Sciatic nerve (tissue), 2 donors: ENCODE measurements at regions not wholly inside any gene's neighbourhood (a gene's known extent, or its start where the extent isn't known, plus 50 kb on each side); places are given as distances from the start of the nearest gene placed in this dataset.
"Not testable (repeated sequence)": the region's sequence is repeated elsewhere in the genome, so short reads cannot be mapped to it uniquely, and the experiment has no call there.

Experiments used
- ATAC-seq: fragments of 200-7000 bp; cut with Tn5 transposase; one replicate; pipeline ENCODE4 v1.9.1; 2020; ENCODE audit warnings: mild to moderate bottlenecking, moderate library complexity
- DNase-seq: peaks from one replicate; pipeline ENCODE4 v3.0.0-alpha.2; 2020; ENCODE audit warnings: low spot score
- intact Hi-C: fragments of 100-400 bp; cut with DNase I; formaldehyde crosslinking; loops from one replicate; pipeline ENCODE4 v1.14.2; 2022
- donor health status: DM: no; HTN: no; CAD: no.
- donor health status: DM: no; HTN: no; CAD: no.

DNA sequence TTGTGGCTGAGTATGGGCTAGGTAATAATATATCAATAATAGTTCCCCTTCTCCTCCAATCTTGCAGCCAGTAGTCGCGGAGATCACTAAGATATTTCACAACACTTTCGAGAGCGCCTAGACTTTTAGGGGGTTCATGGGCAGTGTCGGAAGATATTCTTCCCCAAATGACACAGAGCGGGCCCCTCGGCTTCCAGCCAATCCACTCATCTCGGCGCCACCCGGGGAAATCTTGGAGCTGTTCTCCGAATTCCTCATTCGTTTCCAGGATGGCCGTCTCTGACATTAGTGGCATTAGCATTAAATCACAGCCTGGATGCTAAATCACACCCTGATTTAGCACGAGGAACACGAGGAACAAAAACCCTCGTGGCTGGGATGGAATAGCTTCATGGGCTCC is 437.7 kb downstream of the ZNF516 start:
- ATAC-seq = no peak
- no peak for DNase-seq
- intact Hi-C loops = no loop called here

DNA sequence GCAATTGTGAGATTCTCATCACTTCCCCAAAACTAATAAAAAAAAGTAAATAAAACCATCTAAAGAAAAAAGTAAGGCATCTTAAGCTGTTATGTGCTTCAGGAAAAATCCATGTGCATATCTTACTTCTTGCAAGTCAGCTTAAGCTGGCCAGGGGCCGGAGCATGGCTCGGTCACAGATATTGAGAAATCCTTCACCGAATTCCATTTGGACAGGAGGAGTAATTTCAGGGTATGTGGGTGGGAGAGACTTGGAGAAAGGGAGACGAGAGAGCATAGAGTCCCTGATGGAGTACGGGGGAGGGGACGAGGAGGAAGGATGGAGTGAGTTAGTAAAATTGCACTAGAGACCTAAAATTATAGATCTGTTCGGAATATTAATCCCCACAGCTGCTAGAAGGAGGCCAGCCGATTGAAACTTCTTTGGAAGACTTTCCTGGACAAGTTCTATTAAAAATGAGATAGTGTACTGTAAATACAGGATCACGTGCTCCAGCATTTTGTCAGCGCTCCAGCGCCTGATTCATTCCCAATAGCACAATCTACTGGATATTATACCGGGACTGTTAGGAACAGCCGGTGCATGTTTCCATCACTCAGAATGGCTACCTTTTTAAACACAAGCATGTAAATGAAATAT is 438.5 kb downstream of the ZNF516 start:
- intact Hi-C loops = no loop called here
- DNase-seq = peak; percentile 74
- peak; percentile 93 for ATAC-seq

DNA sequence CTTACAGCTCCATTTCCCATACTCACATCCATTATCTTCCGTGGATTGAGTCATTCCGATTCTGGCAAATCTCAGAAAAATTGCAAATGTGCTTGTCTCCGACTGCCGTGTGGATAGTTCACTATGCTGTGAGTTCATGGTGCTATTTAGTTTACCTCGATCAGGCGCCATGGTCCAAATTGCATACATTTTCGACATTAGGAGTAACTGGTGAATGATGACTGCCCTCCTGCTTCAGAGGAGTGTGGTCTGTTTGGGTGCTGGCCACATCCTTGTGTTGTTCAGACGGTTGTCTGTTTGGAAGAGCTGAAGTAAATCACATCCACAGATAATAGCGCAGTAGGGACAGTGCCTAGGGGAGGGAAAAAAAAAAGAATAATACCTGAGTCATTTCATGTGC is 439.5 kb downstream of the ZNF516 start:
- ATAC-seq = no peak
- no peak for DNase-seq
- intact Hi-C loops = no loop called here

DNA sequence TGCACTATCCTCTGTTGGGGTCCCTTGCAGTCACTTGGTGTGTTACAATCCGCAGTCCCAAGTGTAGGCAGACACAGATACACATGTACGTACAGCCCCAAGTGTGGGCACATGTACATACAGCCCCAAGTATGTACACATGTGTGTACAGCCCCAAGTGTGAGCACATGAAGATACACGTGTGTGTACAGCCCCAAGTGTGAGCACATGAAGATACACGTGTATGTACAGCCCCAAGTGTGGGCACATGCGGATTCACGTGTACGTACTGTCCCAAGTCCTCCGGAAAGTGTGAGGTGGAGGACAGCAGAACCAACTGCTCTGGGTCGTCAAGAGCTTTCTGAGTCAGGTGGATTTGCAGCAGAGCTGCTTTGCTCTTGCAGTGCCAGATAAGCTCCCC is 440.0 kb downstream of the ZNF516 start:
- ATAC-seq = no peak
- no peak for DNase-seq
- intact Hi-C loops = no loop called here

DNA sequence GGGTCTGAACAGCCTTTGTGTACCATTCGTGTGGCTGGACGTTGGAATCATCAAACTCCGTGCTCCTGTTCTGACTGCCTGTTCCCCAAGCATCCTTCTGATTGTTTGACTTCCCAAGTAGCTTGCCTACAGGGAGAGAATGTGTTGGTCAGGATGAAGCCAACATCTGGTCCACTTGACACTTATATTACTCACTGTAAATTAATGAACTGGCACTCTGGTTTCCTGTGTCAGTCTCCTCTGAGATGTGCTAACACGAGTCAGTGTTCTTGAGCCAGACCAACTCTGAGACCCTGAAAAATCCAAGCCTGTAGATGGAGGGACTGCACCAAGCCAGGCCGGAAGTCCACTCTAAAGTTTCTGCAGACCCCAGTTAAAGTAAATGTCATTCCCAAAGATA is 440.9 kb downstream of the ZNF516 start:
- intact Hi-C loops = no loop called here
- ATAC-seq (no peak), DNase-seq (no peak)

DNA sequence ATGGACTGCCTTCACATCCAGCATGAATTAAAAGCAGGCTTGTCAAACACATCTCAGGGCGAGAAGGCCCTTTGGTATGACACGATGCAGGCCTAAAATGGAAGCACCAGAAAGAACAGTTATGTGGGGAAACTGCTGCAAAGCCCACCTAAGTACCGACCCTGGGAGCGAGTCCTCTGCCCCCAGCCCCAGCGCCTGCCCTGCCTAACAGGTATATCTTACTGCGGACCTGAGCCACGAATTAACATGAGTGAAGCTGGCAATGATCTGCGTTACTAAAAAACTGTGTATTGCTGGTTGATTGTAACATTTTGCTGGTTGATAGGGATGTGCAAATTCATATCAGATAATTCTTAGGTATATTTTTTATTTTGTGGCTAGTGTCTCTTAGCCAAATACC is 441.5 kb downstream of the ZNF516 start:
- intact Hi-C loops = no loop called here
- ATAC-seq = no peak
- DNase-seq = no peak

DNA sequence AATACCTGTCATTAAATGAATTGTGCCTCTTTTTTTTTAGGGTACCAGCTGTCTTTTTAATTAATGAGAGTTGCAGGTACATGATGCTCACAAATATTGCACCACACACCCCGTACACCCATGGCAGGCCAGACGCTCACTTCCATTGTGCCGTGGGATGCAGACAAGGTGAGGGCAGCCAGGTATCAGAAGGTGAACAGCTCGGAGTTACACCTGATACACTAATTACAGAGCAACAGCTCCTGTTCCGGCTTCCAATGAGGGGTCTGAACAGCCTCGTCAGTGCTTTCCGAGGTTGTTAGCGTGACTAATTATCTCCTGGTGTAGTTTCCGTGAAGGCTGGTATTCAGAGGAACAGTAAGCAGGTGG is 442.8 kb downstream of the ZNF516 start:
- ATAC-seq = no peak
- intact Hi-C loops = no loop called here
- no peak for DNase-seq

DNA sequence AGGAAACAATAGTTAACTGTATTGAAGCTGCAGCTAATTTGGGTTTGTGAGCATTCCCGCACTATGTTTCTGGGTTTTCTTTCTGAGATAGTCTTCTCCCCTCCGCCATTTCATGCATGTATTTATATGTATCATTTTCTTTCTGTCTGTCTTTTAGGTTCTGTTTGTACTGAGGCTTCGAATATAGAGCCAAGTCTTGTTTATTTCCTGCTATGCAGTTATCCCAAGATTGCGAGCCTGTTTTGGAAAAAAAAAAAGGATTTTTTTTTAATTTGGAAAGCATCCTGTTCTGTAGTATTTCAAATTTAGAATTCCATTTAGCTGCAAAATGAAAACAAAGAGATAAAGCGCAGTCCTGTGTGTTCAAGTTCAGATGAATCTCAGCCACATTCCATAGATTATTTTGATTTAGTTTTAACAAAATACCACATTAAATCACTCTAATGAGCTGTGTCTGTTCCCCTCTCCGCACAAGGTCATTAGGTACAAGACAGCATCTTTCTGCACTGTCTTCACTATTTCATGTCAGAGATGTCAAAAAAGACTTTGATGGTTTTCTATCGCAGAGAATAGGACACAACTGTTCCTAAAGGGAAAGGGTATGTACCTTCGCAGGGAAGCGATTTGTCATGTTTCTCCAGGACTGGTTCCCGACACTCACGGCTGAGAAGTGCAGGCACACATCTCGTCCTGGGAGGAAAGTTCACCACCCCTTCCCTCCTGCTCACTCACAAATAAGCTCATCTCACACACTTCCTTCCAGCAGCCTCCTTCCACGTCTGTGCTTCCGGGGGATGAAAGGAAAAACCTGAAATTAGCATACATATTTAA is 443.4 kb downstream of the ZNF516 start:
- DNase-seq (no peak), ATAC-seq (no peak)
- intact Hi-C loops = no loop called here

DNA sequence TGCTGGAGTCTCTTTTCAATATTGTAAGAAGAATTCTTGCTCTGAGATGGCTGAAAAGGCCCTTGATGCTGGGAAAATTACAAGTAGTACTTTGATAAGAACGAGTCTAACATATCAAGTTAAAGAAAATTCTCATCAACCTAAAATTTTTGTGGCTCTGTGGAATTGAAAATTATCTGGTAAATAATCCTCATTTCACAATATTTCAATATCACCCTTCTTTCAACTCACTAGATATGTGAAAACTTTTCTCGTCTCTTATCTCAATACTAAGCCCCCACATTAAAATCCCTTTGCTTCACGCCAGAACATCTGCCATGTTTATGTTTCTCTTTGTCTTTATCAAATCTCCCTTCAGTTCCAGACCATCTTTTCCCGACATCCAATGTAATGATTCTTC is 448.8 kb downstream of the ZNF516 start:
- DNase-seq (no peak), ATAC-seq (no peak)
- intact Hi-C loops = no loop called here

DNA sequence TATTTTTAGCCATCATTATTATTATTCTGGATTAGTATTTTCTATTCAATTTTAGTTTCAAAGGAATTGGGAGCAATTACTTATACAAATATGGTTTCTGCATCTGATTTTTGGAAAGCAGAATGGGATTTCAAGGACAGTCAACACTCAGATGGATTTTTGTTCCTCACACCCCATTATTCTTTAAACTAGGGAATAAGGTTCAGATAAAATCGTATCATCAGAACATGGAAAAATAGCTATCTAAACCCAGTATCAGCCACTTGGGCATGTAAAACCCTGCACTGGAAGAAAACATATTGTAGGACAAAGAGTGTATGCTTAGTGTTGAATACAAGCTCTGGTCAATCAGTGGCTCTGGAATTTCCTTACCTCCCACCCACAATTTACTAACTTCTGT is 452.5 kb downstream of the ZNF516 start:
- DNase-seq (no peak), ATAC-seq (no peak)
- intact Hi-C loops = no loop called here

DNA sequence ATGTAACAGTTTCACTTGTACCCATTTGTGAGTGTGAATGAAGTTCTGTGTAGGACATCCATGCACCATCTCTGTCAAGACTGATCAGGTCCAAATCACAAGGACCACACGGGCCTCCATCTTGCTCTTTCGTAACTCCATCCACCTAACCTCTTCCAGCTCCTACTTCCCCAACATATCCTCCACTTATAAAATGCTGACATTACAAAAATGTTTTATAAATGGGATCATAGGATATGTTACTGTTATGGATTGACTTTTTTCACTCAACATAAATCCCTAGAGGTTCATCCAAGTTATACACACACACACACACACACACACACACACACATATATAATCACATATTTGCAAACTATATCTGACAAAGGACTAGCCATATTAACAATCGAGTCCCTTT is 476.8 kb downstream of the ZNF516 start:
- ATAC-seq = no peak
- intact Hi-C loops = no loop called here
- DNase-seq = no peak

DNA sequence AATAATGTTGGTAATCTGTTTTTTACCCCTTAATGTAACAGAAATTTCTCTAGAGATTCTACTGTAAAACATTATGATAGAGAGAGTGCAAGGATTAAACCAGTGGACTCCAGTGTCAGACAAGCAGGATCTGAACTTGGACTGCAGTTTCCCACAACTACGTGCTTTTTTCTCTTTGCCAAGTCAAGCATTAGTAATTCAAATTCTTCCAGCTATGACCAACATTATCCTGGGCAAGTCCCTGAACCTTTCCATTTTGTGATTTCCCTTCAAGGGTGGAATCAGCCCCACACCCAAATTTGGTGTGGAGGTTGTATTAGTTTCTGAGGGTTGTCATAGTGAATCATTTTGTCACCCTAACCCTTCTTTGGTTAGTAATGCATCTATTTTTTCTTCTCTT is 482.0 kb downstream of the ZNF516 start:
- no peak for ATAC-seq
- intact Hi-C loops = no loop called here

DNA sequence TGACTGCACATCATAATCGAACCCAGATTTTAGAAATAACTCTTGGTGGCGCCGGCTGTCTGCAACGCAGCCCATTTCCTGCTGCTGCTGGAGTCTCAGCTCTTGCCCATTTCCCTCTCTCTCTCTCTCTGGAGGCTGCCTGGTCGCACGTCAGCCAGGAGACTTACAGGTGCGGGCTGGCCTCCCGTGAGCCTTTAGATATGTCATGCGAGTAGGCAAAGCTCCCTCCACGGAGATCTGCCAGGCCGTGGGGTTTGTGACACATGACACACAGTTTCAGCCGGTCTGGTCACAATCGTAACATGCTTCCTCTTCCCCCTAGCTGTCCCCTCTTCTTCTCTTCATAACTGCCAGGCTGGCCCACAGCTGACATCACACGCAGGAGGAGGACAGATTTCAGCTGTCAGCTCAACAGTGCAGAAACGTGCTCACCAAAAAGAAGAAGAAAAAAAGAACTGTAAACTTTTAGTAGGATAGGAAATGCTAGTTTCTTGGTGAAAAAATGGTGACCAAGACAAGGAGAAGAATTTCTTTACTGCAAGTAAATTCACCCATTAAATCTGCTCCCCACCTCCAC is 489.3 kb downstream of the ZNF516 start:
- intact Hi-C loops = no loop called here
- ATAC-seq = no peak

More for the DNA sequence above, 482.0 kb downstream of the ZNF516 start:
- DNase-seq = no peak

DNA sequence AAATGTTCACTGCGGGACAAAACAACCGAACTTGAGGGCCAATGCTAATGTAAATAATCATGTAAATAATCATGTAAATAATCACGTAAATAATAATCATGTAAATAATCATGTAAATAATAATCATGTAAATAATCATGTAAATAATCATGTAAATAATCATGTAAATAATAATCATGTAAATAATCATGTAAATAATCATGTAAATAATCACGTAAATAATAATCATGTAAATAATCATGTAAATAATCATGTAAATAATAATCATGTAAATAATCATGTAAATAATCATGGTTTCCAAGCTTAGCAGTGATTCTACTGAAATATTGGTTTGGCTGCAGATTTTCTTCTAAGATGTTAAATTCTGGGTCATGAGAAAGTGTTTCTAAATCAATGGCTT is 507.1 kb downstream of the ZNF516 start:
- DNase-seq, ATAC-seq, intact Hi-C loops: not testable (repeated sequence)

More for the DNA sequence above, 489.3 kb downstream of the ZNF516 start:
- no peak for DNase-seq

DNA sequence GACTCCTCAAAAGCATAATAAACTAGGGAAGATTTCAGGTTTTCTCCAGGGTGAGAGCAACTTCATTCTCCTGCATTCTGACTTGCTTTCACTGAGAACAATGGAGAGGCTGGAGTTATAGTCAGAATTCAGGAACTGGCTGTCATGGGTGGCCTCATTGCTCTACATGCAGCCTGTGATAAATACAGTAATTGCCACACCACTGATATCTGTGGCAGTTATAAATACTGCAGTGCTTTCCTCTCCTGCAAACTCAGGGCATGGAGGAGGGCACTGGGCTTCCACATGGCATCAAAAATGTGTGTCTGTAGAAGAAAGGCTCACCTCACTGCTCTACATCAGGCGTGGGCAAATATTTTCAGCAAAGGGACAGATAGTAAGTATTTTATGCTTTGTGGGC is 510.2 kb downstream of the ZNF516 start:
- intact Hi-C loops = no loop called here
- ATAC-seq (no peak), DNase-seq (no peak)

DNA sequence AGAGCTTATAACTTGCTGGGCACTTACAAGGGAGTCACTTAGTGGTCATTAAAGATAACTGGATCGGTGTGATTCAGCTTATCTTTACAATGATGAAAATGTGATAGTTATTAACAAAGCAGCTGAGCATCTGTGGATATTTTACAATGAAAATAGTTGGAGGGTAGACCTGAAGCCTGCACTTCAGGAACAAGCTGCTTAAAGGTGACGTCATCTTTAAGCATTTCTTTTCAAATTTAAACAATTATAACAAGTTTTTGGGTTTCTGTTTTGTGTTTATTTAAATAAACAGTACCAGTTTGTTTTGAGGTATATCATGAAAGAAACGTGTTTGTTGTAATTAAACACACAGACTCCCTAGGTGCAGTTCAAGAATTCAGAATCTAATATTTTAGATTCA is 513.9 kb downstream of the ZNF516 start:
- ATAC-seq = no peak
- intact Hi-C loops = no loop called here
- no peak for DNase-seq

DNA sequence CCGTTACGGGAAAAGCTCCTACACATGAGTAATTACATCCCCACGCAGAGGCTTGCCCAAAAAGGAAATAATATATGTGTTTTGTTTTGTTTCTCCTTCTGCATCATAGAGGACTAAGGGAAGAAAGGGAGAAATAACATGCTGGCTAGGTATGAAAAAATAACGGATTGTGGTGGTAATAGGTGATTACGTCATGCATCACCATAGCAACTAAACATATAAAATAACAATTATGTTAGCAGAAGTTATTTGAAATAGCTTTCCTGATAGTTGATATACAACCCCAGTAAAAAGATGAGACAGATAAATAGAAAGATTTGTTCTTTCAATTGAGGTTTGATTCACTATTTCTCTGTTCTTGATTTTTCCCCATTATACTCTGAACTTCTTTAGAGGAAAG is 518.0 kb downstream of the ZNF516 start:
- intact Hi-C loops = no loop called here
- no peak for ATAC-seq
- no peak for DNase-seq

DNA sequence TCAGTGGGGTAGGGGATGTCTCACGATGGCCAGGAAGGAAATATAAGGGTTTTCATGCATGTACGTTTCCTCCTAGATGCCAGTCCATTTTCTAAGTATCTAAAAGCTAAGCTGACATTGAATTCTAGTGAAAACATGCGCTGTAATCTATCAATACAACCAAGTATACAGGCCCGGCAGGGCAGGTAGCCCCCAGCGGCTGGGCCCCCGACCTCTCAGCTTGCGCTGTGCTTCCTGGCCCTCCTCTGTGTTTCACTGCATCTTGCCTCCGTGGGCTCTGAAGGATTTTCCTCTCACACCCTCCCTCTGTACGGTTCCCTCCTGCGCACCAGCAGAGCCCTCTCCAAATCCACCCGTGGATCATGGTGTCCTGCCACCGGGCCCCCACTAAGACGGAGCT is 524.8 kb downstream of the ZNF516 start:
- ATAC-seq (no peak), DNase-seq (no peak)
- intact Hi-C loops = no loop called here

DNA sequence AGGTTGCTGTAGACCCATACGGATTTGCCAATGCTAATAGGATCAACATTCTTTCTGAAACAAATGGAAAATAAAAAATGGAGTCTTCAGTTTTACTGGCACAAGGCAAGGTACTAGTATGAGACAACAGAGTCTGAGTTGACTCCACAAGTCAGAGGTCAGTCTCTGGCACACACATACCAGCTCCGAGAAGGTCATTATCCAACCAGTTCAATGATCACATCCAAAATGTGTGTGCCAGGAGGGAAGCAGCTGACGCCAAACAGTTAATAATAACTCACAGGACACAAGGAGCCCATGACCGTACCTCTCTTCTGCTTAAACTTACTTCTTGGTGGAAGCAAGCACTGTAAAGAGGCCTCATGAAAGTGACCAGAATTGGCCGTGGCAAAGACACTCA is 528.6 kb downstream of the ZNF516 start:
- ATAC-seq (no peak), DNase-seq (no peak)
- intact Hi-C loops = no loop called here

DNA sequence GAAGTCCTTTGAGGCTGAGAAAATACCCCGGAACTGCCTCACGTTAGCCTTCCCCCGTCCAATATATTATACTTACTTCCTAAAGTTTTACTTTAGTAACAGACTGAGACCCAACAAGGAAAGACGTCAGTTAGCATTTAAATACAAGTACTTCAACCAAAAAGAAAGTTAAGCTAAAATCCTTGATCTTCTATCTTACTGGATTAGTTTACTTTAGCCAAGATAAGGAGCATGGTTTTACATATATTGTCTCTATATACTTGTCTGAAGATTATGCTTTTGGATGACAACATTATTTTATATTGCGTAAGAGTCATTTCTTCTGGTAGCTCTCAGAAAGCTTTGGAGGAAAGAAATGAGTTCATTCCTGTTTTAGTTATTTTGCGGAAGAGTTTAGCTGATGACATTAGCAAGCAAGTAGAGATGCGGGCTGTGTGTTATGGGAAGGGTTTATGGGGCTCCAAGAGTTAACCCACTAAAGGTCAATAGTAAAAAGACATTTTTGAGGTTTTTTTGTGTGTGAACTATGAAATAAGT is 532.9 kb downstream of the ZNF516 start:
- intact Hi-C loops = no loop called here
- DNase-seq = no peak
- no peak for ATAC-seq
